GM18873 (cell line): ENCODE measurements at regions not wholly inside any gene's neighbourhood (a gene's known extent, or its start where the extent isn't known, plus 50 kb on each side); places are given as distances from the start of the nearest gene placed in this dataset.
A peak's percentile ranks its signal among the peaks of the same experiment; 100 is the strongest.
"Not testable (repeated sequence)": the region's sequence is repeated elsewhere in the genome, so short reads cannot be mapped to it uniquely, and the experiment has no call there.

ENCODE experiments used
- ATAC-seq: cut with Tn5 transposase; IDR thresholded peaks from one replicate; pipeline ENCODE4 v1.9.1; 2021; ENCODE audit warnings: mild to moderate bottlenecking, moderate library complexity, moderate number of reproducible peaks; ENCODE audit not compliant: unreplicated experiment, low FRiP score

DNA sequence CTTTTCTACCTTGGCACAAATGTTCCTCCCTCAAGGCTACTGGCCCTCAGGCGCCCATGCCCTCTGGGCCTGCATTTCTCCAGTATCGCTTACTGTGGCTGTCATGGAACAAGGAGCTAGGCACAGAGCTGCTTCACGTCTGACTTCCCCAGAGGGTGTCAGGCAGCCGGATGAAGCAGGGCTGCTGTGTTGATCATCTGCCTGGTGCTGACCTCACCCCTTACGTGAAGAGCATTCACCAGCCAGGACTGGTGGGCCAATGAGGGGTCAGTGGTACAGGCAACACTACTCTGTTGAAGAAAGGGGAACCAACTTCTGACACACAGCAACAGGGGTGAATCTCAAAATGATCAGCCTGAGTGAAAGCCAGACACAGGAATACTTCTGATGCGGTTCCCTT is 215.5 kb upstream of the GALNT2 start:
- no peak for ATAC-seq

DNA sequence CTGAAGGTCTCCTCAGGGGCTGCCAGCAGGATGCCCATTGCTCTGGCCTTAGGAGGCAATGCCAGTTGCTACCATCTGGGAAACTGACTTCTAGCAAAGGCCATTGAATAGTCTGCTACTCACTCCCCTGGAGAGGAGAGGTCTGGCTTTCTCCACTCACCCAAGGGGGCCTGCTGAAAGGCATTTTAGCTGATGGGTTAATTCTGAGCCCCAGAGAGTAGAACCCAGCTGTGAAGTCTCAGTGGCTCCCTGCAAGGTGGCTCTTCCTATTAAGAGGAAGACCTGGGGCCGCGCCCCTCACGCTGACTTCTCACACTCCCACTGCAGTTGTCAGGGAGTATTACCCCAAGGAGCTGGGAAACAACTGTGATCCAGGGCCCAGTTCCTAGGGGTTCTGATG is 213.3 kb upstream of the GALNT2 start:
- ATAC-seq: no peak

DNA sequence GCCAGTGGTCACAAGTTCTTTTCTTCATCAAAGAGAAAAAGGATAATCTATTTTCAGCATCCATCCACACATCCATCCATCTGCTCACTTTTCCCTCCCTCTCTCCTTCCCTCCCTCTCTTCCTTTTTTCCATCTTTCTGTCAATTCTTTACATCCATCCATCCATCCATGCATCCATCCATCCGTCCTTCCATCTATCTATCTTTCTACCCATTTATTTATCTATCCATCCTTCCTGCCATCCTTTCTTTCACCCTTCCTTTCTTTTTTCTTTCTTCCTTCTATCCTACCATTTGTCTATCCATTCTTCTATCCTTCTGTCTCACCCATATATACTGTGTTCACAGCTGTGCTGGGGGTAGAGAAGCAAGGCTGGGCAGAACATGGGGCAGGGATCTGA is 212.4 kb upstream of the GALNT2 start:
- no peak for ATAC-seq

DNA sequence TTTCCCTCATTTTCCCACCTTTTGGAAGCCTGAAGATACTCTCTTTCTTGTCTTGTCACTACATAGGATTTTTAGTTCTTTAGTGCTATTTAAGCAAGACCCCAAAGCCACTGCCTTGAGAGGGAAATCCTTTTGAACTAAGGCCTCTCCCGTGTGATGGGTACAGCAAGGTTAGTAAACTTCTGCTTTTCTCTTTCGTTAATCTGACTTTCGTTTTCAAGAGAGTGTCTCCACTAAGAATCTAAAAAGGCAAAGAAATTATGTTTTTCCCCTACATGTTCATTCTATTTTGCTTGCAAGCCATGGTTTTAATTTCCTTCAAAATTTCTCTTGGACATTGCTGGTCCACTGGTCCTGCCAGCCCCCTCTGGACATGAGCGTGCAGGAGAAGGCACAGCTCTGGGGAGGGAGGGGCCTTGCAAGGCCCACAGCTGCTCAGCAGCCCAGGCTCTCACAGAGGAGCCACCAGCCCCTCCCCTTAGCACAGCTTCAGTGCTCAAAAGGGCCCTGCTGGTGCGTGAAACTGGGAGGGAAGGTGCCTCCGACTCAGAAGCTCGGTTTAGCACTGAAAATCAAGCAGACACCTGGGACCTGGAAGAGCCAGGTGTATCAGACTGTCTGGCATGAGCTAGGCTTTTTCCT is 210.9 kb upstream of the GALNT2 start:
- ATAC-seq: peak; percentile 82

DNA sequence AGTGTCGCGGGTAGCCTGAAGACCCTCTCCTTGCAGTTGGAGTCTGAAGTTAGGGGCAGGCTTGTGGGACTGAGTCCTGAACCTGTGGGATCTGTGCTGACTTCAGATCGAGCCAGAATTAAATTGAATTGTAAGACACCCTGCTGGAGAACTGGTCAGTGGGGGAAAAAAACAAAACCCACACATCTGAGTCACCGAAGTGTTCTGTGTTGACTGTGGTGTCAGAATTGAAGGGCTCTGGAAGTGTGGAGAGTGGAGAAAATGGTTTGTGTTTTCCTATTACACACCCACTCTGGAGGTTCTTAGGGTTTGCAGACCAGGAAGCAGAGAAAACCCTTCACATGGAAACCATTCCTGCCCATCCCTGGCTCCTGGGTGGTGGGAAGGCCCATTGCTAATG is 209.5 kb upstream of the GALNT2 start:
- no peak for ATAC-seq

DNA sequence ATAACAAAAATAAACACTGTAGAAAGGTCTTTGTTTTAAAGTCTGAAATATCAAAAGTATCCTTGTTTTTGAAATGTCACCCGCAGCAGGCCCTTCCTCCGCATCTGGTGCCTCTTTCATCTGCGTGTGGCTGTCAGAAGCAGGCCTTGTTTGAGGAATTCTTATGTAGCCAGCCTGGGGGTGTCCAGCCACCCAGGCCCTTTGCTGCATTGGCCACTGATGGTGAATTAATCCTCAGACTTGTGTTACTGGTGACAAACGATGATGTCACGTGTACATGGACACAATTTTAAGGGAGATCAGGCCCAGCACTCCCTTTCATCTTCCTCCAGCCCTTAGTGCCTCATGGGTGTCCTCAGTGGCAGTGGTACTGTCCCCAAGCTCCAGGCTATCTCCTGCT is 208.0 kb upstream of the GALNT2 start:
- no peak for ATAC-seq

DNA sequence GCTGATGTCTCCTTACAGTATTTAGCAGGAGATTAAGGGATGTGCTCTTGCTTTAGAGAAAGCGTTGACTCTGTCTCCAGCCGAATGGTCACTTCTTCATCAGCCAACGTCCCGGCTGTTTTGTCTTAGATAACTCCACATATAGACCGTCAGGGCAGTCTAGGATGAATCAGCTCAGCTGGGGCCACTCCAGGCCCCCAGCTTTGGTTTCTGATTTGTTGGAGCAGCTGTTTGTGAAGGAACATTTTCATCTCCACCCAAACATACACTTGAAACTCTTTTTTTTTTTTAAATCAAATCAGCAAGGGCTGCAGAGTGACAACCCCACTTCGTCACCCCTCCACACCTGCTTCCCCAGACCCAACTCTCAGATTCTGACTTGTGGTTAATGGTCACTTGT is 206.1 kb upstream of the GALNT2 start:
- no peak for ATAC-seq

DNA sequence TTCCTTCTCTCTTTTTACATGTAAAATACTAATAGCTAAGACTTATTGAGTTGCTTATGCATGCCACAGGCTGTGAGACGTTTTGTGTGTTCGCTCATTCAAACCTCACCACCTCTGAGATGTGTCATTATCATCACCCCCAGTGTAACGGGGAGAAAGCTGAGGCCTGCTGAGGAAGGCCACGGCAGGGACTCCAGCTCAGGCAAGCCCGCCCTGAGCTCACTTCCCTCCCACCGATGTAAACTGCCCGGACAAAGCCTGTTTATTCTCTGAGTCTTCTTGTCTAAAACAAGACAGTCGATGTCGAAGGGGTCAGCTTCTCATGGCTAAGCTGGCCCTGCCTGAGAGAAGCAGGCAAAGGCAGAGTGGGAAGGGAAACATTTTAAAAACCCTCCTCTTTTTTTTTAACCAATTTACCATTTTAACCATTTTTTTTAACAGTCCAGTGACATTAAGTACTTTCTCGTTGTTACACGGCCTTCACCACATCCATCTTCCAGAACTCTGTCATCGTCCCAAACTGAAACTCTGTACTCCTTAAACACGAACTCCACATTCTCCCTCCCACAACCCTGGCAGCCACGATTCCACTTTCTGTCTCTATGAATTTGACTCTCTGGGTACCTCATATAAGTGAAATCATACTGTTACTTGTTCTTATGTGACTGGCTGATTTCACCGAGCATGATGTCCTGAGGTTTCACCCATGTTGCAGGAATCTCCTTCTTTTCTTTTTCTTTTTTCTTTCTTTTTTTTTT is 204.8 kb upstream of the GALNT2 start:
- no peak for ATAC-seq

DNA sequence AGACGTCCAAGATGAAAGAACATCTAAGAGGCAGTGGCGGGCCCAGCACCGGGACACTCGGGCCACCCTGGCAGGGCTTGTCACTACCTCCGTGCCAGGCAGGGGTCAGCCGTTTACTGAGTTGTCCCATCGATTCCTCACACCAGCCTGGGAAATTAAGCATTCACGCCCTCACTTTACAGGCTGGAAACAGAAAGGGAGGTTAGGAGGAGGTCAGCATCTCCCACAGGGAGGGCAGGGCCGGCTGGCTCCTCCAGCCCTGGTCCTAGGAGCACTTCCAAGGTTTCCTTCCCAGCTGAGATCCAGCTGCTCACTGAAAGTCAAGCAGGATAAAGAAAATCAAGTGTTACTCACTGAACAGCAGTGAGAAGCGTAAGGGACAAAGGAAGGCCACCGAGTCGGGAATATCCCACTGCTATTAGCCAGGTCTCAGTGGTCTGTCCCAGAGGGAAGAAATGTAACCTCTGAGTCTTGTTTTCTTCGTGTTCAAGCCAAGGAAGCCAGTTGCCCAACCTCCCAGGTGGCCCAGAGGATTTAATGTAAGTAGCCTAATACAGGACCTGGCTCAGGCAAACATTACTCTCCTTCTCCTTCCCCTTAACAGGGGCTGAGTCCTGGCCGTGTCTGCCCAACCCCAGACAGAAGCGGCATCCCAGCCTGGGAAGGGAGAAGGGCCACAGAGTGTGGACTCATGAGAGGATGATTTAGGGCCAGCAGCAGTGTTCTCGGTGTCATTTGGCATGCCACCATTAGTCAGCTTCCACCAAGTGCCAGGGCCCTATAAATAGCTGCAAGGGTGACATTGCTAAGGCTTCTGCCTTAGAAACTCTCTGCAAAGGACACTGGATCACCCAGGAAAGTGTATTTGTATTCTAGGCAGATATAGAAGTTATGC is 203.1 kb upstream of the GALNT2 start:
- no peak for ATAC-seq

DNA sequence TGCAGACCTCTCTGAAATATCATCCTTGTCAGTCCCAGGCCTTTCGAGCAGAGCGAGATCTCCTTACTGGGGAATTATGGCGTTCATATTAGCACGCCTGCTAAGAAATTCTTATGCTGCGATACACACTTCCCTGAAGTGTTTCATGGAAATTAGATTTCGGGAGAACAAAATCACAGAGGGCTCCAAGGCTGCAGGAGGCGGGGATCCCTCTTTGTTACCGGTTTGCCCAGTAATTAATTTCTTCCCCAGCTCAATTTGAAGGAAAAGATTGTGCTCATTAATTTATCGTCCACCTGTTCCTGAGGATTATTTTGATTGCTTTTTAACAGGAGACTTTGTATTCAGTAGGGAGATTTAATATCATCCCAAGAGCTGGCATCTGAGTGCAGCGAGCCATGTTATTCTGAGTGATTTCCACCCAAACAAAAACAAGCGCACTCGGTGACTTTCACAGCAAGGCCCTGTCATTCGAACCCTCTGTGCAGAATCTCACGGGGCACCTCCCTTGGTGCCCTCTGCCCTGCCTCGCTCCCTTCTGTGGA is 202.3 kb upstream of the GALNT2 start:
- no peak for ATAC-seq

DNA sequence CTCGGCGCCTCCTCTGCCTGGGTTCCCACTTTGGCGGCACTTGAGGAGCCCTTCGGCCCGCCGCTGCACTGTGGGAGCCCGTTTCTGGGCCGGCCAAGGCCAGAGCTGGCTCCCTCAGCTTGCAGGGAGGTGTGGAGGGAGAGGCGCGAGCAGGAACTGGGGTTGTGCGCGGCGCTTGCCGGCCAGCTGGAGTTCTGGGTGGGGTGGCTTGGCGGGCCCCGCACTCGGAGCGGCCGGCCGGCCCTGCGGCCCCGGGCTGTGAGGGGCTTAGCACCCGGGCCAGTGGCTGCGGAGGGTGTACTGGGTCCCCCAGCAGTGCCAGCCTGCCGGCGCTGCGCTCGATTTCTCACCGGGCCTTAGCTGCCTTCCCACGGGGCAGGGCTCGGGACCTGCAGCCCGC is 201.7 kb upstream of the GALNT2 start:
- not testable (repeated sequence) for ATAC-seq

DNA sequence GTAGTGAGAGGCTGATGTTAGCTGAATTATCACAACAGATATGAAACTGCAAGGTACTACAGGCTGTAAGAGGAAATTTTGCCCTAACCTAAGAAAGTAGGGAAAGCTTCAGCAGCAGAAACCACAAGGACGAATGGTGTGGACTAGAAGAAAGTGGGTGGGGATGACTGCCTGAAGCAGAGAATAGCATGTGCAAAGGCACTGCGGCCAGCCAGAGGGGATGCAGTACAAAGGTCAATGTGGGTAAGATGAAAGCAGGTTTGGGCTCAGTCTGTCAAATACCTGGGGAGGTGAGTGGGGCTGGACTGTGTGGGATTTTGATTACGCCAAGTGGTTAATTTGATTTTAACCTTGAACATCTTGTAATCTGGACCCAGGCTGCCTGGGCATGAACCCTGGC is 199.3 kb upstream of the GALNT2 start:
- no peak for ATAC-seq

DNA sequence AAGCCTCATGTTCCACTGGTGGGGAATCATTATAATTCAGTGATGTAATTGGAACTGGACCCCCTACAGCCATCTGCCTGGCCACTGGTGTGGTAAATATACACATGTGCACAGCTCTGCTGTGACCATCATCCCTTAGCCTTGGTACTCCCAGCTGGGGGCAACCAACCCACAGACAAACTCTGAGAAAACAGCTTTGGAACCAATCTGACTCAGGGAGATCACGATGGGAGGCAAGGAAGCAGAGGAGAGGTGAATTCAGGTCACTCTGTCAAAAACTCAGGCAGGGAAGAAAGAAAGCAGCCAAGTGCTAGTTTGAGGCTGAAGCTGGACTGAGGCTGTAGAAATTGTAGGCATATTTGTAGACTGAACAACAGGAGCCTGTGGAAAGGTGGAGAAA is 197.8 kb upstream of the GALNT2 start:
- ATAC-seq: no peak

DNA sequence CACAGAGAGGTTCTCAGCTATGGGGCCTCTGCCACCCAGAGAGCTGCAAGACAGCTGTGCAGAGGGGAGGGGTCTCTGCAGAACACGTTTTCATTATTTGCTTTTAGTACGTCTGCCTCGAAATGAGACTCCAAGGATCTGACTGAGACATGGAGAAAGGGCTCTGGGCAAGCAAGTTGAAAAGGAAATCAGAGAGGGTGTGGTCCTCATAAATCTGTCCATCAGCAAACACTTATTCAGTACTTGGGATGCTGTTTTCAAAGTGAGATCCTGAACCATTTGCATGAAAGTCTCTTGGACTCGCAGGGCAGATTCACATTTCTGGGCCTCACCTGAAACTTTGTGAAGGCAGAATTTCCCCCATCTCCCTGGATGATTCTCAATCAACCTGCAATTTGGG is 197.4 kb upstream of the GALNT2 start:
- ATAC-seq: no peak

DNA sequence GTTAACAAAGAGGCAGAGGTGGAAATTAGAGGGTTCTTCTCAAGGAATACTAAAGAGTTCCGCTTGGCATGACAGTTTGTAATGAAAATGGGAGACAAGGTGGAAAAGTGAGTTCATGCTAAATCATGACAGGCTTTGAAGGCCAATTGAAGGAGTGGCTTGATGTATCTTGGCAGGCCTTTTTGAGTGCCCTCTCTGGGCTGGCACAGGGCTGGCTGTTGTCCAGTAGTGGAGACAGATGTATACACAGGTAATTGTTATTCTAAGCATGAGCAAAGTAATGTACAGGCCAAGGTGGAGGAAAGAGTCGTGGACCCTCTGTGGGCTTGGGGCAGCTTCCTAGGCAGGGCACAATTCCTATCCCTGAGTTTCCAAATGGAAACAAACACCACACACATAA is 196.7 kb upstream of the GALNT2 start:
- ATAC-seq: no peak

DNA sequence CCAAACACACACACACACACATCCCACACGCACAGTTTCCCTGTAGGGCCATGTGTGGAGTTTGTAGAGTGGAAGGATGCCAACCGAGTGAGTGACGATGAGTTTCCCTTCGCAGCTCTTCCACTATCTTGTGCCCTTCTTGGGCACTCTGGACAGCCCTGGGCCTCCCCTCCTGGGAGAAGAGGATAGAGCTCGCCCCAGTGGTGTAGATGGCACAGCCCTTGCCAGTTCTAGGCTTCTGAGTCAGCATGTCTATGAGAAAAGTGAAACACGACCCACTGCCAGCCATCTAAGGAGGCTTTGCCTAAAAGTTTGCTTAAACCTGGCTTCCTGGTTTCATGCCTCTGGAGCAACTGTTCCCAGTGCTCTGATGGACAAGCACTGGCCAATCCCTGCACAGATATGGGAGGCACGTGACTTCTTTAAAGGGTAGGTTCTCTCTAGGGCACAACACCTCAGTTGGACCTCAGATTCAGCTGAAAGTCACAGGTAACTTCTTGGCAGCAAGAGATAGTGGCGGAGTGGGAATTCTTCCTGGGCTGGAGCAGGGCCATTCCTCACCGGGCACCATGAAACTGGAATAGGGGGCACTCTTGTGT is 195.9 kb upstream of the GALNT2 start:
- no peak for ATAC-seq

DNA sequence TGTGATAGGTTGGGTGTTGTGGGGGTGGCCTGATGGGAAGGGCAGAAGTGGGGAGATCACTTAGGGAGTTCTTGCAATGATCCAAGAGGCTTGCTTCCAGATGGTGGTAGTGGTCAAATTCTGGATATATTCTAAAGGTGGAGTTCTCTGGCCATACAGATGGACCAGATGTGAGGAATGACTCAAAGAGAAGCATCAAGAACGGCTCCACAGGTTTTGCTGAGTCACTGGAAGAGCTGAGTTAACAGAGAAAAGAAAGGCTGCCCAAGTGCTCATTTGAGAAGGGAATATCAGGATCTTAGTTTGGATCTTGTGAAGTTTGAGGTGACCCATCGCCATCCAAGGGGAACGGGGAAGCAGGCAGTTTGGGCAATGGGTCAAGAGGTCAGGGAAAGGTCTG is 192.9 kb upstream of the GALNT2 start:
- ATAC-seq: no peak

DNA sequence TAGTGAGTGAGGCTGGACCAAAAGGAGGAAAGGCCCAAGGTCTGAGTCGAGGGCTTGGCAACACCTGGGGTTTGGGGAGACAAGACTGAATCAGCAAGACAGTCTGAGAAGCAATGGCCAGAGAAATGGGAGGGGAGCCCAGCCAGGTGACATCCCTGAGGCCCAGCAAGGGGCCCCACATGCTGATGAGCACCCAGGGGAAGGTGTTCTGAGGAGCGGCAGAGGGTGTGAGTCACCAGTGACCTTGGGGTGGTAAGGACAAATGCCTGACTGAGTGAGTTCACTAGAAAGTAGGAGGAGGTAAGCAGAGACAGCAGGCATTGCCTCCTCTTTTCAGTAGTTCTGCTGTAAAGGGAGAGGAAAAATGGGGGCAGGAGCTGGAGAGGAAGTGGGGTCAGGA is 192.4 kb upstream of the GALNT2 start:
- no peak for ATAC-seq

DNA sequence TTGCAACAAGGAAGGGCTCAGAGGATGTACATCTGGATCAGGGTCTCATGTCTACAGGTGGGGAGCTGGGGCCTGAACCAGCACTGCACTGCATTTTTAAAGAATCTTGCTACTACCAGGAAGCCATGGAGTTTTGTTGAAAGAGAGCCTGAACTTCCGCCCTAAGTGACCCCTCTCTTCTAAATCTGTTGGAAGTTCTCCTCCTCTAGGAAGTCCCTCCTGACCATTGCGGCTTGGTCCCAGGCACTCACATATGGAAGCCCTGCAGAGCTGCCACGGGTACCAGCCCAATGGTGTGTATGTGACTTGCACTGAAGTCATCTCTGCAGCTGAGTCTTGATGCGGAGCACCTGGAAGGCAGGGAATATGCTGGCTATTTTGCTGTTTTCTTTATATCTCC is 192.0 kb upstream of the GALNT2 start:
- ATAC-seq: no peak

DNA sequence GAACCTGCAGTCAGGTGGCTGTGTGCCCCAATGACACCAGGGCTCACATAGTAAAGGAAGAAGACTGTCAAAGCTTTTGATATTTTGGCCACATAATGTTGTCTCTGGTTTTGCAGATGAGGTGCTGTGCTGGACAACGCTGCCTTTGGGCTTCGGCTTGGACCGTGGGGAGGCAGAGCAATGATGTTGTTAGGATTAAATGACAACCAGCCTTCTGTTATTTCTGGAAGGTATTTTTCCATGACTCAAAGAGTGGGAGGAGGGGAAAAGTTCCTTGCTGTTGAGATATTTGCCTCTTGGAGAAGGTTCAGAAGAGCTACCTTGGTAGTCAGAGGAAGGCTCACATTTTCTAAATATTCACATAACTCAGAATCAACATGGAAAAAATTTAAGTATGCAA is 187.3 kb upstream of the GALNT2 start:
- no peak for ATAC-seq
